ENCODE measurements at regions not wholly inside any gene's neighbourhood (a gene's known extent, or its start where the extent isn't known, plus 50 kb on each side); places are given as distances from the start of the nearest gene placed in this dataset.

- POLR2A ChIA-PET: no interaction called here
- DNase-seq (ENCODE audit: extremely low spot score): no peak
- CTCF ChIA-PET: no interaction called here
- no peak for TF ChIP-seq PKNOX1 (IDR thresholded peaks at IDR 0.05)
Observed at GRCh38 chr5:39767916-39768315, 343.1 kb upstream of the DAB2 start.

GRCh38 chr5:39765366-39765765 is 340.6 kb upstream of the DAB2 start:
- TF ChIP-seq SP1 (IDR thresholded peaks at IDR 0.05): no peak
- no peak for DNase-seq (ENCODE audit: extremely low spot score)
- POLR2A ChIA-PET: no interaction called here
- CTCF ChIA-PET: no interaction called here

- ChIA-PET POLR2A (no interaction called here), CTCF (no interaction called here)
- DNase-seq (ENCODE audit: extremely low spot score): no peak
- TF ChIP-seq FOXA1 (IDR thresholded peaks at IDR 0.05) (no peak), L3MBTL2 (conservative IDR thresholded peaks at IDR 0.05) (no peak), ELF4 (IDR thresholded peaks at IDR 0.05) (no peak), NFRKB (IDR thresholded peaks at IDR 0.05) (no peak), FOXM1 (IDR thresholded peaks at IDR 0.05; ENCODE audit: borderline replicate concordance) (no peak)
Observed at GRCh38 chr5:39762761-39763160, 338.0 kb upstream of the DAB2 start.

- ChIA-PET POLR2A (no interaction called here), CTCF (interaction anchor here (0.6 kb wide), 1 partner anchor 27 kb away, joined by 3 read pairs; no protein-coding TSS in a partner anchor)
- DNase-seq (ENCODE audit: extremely low spot score): no peak
- TF ChIP-seq FOXM1 (IDR thresholded peaks at IDR 0.05; ENCODE audit: borderline replicate concordance): no peak
- no peak for TF ChIP-seq LEF1 (IDR thresholded peaks at IDR 0.05; ENCODE audit: borderline replicate concordance)
Observed at GRCh38 chr5:39761199-39761950, 336.6 kb upstream of the DAB2 start.

GRCh38 chr5:39760385-39761198 is 335.8 kb upstream of the DAB2 start:
- ChIA-PET CTCF (no interaction called here), POLR2A (no interaction called here)
- TF ChIP-seq LEF1 (IDR thresholded peaks at IDR 0.05; ENCODE audit: borderline replicate concordance) (no peak), ELF4 (IDR thresholded peaks at IDR 0.05) (no peak), SP1 (IDR thresholded peaks at IDR 0.05) (no peak), CTBP1 (IDR thresholded peaks at IDR 0.05; ENCODE audit: borderline replicate concordance) (no peak), FOXA1 (IDR thresholded peaks at IDR 0.05) (no peak), PKNOX1 (IDR thresholded peaks at IDR 0.05) (no peak), ARNT (IDR thresholded peaks at IDR 0.05) (no peak), ZNF384 (IDR thresholded peaks at IDR 0.05) (no peak), L3MBTL2 (conservative IDR thresholded peaks at IDR 0.05) (no peak), HDGF (IDR thresholded peaks at IDR 0.05; ENCODE audit: borderline replicate concordance) (no peak), TARDBP (IDR thresholded peaks at IDR 0.05) (no peak)
- DNase-seq (ENCODE audit: extremely low spot score): no peak

- POLR2A ChIA-PET: no interaction called here
- CTCF ChIA-PET: no interaction called here
- DNase-seq (ENCODE audit: extremely low spot score): no peak
- TF ChIP-seq FOXA1 (IDR thresholded peaks at IDR 0.05): no peak
- no peak for TF ChIP-seq ELF4 (IDR thresholded peaks at IDR 0.05)
- no peak for TF ChIP-seq FOXM1 (IDR thresholded peaks at IDR 0.05; ENCODE audit: borderline replicate concordance)
- TF ChIP-seq BHLHE40 (IDR thresholded peaks at IDR 0.05; ENCODE audit: borderline replicate concordance): no peak
- no peak for TF ChIP-seq NFRKB (IDR thresholded peaks at IDR 0.05)
- TF ChIP-seq SP1 (IDR thresholded peaks at IDR 0.05): no peak
- TF ChIP-seq L3MBTL2 (conservative IDR thresholded peaks at IDR 0.05): no peak
- no peak for TF ChIP-seq CTBP1 (IDR thresholded peaks at IDR 0.05; ENCODE audit: borderline replicate concordance)
Observed at GRCh38 chr5:39759701-39760100, 334.9 kb upstream of the DAB2 start.

- POLR2A ChIA-PET: no interaction called here
- TF ChIP-seq FOXK2 (IDR thresholded peaks at IDR 0.05) (no peak), SP1 (IDR thresholded peaks at IDR 0.05) (no peak), NFRKB (IDR thresholded peaks at IDR 0.05) (no peak), ZNF384 (IDR thresholded peaks at IDR 0.05) (no peak), PKNOX1 (IDR thresholded peaks at IDR 0.05) (no peak), L3MBTL2 (conservative IDR thresholded peaks at IDR 0.05) (no peak), FOXA1 (IDR thresholded peaks at IDR 0.05) (no peak), ARNT (IDR thresholded peaks at IDR 0.05) (no peak)
- no peak for DNase-seq (ENCODE audit: extremely low spot score)
- CTCF ChIA-PET: no interaction called here
Observed at GRCh38 chr5:39758426-39758825, 333.6 kb upstream of the DAB2 start.
